AG09309 (cell line): ENCODE measurements at regions not wholly inside any gene's neighbourhood (a gene's known extent, or its start where the extent isn't known, plus 50 kb on each side); places are given as distances from the start of the nearest gene placed in this dataset.

ENCODE experiments used
- DNase-seq: peaks from one replicate; pipeline ENCODE4 v3.0.0-alpha.2; 2010; ENCODE audit warnings: low read depth
- H3K4me3 ChIP-seq: 2 replicates; pipeline ENCODE4 v1.5.1; 2011; ENCODE audit warnings: mild to moderate bottlenecking, low read depth, low read length, moderate library complexity; ENCODE audit not compliant: control insufficient read depth
- TF ChIP-seq, protein P1 (sequence below): IDR thresholded peaks from 2 replicates; pipeline ENCODE4 v1.5.1; 2011; ENCODE audit warnings: mild to moderate bottlenecking, low read depth, low read length, inconsistent platforms; ENCODE audit not compliant: insufficient read depth, control insufficient read depth; ENCODE audit errors: missing control alignments

DNA sequence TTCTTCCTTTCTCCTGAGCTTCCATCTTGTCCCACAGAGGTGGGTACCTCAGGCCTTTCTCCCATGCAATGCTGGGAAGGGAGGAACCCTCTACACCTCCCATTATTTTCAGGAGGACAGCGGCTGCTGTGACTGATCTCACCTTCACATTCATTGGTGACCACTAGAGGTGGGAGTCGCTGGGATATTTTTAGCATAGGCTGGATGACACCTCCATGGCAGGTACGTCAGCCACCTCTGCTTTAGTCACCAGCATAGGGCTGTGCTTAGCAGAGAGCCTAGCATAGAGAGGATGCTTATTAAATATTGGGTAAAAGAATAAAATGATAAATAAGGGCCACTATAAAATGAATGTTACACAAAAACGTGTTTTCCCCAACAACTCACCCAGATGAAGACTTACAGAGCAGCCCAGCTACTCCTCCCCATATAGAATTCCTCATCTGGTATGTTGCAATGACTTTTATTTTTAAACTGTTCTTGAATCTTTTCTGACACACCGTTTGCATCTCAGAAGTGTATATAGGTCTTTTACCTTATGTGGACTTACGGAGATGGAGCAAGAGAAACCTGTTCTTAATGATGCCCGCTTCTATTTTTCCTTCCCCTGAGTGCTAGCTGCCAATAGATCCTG is 60.9 kb upstream of the SORBS2 start:
- no peak overlapping the region for H3K4me3 ChIP-seq
- TF ChIP-seq, protein P1, sequence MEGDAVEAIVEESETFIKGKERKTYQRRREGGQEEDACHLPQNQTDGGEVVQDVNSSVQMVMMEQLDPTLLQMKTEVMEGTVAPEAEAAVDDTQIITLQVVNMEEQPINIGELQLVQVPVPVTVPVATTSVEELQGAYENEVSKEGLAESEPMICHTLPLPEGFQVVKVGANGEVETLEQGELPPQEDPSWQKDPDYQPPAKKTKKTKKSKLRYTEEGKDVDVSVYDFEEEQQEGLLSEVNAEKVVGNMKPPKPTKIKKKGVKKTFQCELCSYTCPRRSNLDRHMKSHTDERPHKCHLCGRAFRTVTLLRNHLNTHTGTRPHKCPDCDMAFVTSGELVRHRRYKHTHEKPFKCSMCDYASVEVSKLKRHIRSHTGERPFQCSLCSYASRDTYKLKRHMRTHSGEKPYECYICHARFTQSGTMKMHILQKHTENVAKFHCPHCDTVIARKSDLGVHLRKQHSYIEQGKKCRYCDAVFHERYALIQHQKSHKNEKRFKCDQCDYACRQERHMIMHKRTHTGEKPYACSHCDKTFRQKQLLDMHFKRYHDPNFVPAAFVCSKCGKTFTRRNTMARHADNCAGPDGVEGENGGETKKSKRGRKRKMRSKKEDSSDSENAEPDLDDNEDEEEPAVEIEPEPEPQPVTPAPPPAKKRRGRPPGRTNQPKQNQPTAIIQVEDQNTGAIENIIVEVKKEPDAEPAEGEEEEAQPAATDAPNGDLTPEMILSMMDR, result no peak
- DNase-seq, result no peak

DNA sequence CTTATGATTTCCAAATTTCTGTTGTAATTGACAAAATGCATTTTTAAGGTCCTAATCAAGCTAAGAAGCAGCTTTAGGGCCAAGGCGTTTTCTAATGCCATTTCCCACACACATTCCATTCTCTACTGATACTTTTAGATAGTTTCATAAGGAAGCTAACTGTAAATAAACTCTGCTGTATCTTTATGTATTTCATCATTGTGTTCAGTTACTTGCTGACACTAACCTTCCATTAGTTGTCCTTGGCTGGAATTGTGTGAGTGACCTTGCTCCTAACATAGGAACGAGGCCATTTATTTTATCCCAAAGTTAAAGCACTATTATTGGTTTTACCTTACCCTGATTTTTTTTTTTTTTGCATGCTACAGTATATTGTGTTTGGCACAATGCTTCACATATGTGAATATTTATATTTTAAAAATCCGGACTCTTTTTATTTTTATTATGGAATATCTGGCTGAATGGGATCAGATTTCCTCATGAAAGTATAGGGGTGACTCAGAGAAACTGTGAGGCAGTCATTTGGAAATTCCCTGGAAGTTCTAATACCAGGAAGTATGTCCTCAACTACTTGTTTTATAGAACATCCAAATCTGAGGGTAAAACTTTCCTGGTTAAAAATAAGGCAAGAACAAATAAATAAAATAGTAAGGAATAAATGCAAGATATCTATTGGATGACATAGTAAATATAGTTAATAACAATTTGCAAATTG is 62.7 kb upstream of the SORBS2 start:
- H3K4me3 ChIP-seq, result no peak overlapping the region
- TF ChIP-seq, protein P1, result no peak
- DNase-seq, result no peak

DNA sequence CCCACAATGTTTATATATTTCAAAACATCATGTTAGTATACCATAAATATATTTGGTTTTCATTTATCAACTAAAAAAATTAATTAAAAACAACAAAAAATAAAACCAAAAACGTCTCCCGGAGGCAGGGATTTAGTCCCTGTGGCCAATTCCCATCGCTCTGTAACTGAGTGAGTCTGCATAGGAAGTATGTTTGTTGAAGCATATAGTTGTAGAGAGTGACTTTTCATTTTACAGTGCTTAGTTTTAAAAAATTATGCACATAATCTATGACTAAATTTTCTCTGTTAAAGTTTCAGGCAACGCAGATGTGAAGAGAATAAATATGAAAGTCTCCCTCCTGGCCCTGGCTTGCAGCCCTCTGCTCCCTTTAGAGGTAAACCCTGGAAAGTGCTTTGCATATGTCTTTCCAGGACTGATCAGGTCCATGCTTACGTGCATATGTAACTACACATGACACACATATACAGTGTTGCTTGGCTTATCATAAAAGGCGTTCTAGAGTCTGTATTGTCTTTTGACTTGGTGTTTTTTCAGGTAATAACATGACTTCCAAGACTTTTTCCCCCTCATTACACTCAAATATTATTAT is 63.4 kb upstream of the SORBS2 start:
- TF ChIP-seq, protein P1, result no peak
- H3K4me3 ChIP-seq, result no peak overlapping the region
- DNase-seq, result no peak

DNA sequence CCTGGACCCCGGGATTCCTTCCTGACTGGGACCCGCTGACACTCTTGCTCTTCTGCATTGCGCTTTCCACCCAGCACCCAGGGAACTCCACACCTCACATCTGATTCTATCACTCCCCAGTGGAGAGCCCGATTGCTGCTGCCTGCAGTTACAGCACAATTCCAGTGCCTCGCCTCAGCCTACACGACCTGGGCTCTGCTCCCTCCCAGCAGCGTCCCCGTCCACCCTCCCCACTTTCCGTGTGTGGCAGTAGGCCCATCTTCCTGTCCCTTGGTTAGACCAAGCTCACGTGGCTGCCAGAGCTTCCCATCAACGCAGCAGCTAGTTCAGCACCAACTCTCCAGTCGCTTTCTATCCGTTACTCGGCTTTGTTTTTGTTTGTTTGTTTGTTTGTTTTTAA is 66.6 kb upstream of the SORBS2 start:
- no peak overlapping the region for H3K4me3 ChIP-seq
- TF ChIP-seq, protein P1, result no peak
- DNase-seq, result no peak

DNA sequence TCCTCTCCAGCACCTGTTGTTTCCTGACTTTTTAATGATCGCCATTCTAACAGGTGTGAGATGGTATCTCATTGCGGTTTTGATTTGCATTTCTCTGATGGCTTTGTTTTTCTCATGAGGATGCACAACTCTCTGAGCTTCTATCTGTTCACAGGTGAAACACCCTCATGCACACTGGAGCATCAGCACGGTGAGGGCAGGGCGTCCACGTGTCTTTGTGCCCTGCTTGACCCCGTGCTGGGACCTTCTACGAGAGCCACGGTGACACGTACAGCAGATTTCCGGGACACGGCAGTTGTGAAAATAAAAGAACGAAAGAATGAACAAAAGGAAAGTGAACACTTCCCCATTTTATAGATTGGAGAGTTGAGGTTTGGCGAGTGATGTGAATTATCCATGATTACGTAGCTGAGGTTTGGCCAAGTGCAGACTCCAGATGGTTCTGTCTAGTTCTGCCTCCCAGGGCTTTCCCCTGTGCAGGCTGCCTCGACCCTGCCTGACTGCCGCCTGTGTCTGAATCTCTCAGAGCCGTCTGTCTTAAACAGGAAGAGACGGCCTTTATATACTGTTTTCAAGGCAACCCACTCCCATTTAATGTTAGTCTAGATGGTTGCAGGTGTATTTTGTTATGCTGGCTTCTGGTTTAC is 67.8 kb upstream of the SORBS2 start:
- no peak overlapping the region for H3K4me3 ChIP-seq
- TF ChIP-seq, protein P1, result no peak
- DNase-seq, result no peak

DNA sequence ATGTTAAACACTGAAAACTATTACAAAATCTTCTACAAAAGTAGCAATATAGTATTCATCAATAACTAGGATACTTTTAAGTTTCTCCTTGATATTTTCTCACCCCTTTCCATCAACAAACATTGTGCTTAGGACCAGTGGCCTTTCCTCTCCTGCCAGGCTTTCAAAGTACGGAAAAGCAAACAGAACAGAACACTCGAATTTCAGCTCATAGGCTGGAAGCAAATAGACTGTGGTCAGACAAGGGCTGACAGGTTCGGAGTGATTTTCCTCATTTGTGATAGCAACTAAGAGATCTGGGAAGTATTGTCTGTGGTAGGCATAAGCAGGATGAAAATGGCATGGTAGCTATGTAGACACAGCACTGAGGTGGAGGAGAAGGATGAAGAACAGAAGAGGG is 68.6 kb upstream of the SORBS2 start:
- H3K4me3 ChIP-seq, result no peak overlapping the region
- no peak for DNase-seq
- TF ChIP-seq, protein P1, result no peak
